SU-DHL-6 (cell line): ENCODE measurements at regions not wholly inside any gene's neighbourhood (a gene's known extent, or its start where the extent isn't known, plus 50 kb on each side); places are given as distances from the start of the nearest gene placed in this dataset.

Experiments
- H2AFZ ChIP-seq: fragments of 200-600 bp; sonication (generic); 2 replicates; pipeline ENCODE4 v1.6.1; 2014; ENCODE audit warnings: low read depth, mild to moderate bottlenecking, moderate library complexity, mixed read lengths, antibody characterized with exemption, low read length; ENCODE audit not compliant: severe bottlenecking
- H3F3A ChIP-seq: fragments of 200-600 bp; shearing (Covaris generic); 2 replicates; pipeline ENCODE4 v1.6.0; 2016; ENCODE audit warnings: antibody characterized with exemption, mild to moderate bottlenecking; ENCODE audit not compliant: insufficient read depth
- H3K27ac ChIP-seq: fragments of 200-600 bp; sonication (generic); 2 replicates; pipeline ENCODE4 v1.5.1; 2016; ENCODE audit warnings: low read depth, mild to moderate bottlenecking, low read length, moderate library complexity, mixed read lengths
- H3K27me3 ChIP-seq: fragments of 200-600 bp; sonication (generic), shearing (Covaris generic); 2 replicates; pipeline ENCODE4 v1.6.0; 2014; ENCODE audit warnings: mild to moderate bottlenecking, low read length
- H3K36me3 ChIP-seq: fragments of 200-600 bp; sonication (generic); 2 replicates; pipeline ENCODE4 v1.6.1; 2014; ENCODE audit warnings: mild to moderate bottlenecking, low read length, mixed read lengths
- H3K4me2 ChIP-seq: fragments of 300-600, 200-600 bp; shearing (Covaris generic), sonication (generic); 2 replicates; pipeline ENCODE4 v1.6.0; 2014; ENCODE audit warnings: low read length, low read depth, mild to moderate bottlenecking; ENCODE audit not compliant: poor library complexity, severe bottlenecking
- H3K4me3 ChIP-seq: fragments of 200-600 bp; sonication (generic); 2 replicates; pipeline ENCODE4 v1.5.1; 2014; ENCODE audit warnings: antibody characterized with exemption, low read length, mild to moderate bottlenecking, mixed read lengths; ENCODE audit not compliant: insufficient read depth, poor library complexity, severe bottlenecking
- H3K79me2 ChIP-seq: fragments of 200-600 bp; sonication (generic); 2 replicates; pipeline ENCODE4 v1.6.1; 2014; ENCODE audit warnings: mild to moderate bottlenecking, low read length, moderate library complexity; ENCODE audit not compliant: insufficient read depth
- H3K9ac ChIP-seq: fragments of 200-600 bp; sonication (generic); 2 replicates; pipeline ENCODE4 v1.7.0; 2014; ENCODE audit warnings: mild to moderate bottlenecking, low read length
- H3K9me2 ChIP-seq: fragments of 200-600 bp; sonication (generic); replicated peaks from 2 replicates; pipeline ENCODE4 v1.6.1; 2014; ENCODE audit warnings: low read length; ENCODE audit not compliant: insufficient read depth
- H3K9me3 ChIP-seq: fragments of 200-600 bp; sonication (generic); 2 replicates; pipeline ENCODE4 v1.6.1; 2014; ENCODE audit warnings: low read length, mixed read lengths; ENCODE audit not compliant: insufficient read depth
- H4K20me1 ChIP-seq: fragments of 200-600 bp; sonication (generic); 2 replicates; pipeline ENCODE4 v1.6.1; 2014; ENCODE audit warnings: low read depth, mild to moderate bottlenecking, antibody characterized with exemption, low read length, moderate library complexity, mixed read lengths
- EZH2phosphoT487 ChIP-seq: fragments of 200-600 bp; sonication (generic), shearing (Covaris generic); conservative IDR thresholded peaks from 2 replicates; pipeline ENCODE4 v1.6.1; 2018; ENCODE audit warnings: mild to moderate bottlenecking, antibody characterized with exemption, low read length, moderate library complexity, mixed read lengths
- TF ChIP-seq, protein P1 (sequence below): fragments of 200-600 bp; sonication (generic); IDR thresholded peaks from one replicate; pipeline ENCODE4 v1.5.1; 2017; ENCODE audit warnings: antibody characterized with exemption, mild to moderate bottlenecking, low read length, moderate library complexity; ENCODE audit not compliant: insufficient read depth, poor library complexity, severe bottlenecking

DNA sequence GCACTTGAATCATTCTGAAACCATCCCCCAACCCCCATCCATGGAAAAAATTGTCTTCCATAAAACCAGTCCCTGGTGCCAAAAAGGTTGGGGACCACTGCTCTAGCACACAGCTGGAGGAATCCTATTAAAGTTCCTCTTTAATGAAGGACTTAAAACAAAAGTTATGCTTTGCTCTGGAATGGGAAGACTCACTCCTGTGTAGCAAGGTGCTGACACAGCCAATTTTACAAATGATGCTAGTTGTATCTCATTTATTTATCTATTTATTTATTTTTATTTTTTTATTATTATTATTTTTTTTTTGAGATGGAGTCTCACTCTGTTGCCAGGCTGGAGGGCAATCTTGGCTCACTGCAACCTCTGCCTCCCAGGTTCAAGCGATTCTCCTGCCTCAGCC is 58.9 kb upstream of the NDUFV2 start:
- H2AFZ ChIP-seq: no peak overlapping the region
- TF ChIP-seq EZH2phosphoT487: no peak
- TF ChIP-seq, protein P1, sequence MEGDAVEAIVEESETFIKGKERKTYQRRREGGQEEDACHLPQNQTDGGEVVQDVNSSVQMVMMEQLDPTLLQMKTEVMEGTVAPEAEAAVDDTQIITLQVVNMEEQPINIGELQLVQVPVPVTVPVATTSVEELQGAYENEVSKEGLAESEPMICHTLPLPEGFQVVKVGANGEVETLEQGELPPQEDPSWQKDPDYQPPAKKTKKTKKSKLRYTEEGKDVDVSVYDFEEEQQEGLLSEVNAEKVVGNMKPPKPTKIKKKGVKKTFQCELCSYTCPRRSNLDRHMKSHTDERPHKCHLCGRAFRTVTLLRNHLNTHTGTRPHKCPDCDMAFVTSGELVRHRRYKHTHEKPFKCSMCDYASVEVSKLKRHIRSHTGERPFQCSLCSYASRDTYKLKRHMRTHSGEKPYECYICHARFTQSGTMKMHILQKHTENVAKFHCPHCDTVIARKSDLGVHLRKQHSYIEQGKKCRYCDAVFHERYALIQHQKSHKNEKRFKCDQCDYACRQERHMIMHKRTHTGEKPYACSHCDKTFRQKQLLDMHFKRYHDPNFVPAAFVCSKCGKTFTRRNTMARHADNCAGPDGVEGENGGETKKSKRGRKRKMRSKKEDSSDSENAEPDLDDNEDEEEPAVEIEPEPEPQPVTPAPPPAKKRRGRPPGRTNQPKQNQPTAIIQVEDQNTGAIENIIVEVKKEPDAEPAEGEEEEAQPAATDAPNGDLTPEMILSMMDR: no peak
- no peaks in the 10 kb centered on the region for H4K20me1 ChIP-seq
- H3K4me2 ChIP-seq: no peak overlapping the region
- H3K9ac ChIP-seq: no peak overlapping the region
- H3K27me3 ChIP-seq: no peaks in the 10 kb centered on the region
- H3K36me3 ChIP-seq: no peaks in the 10 kb centered on the region
- H3K4me3 ChIP-seq: no peak overlapping the region
- no peak overlapping the region for H3K27ac ChIP-seq
- H3F3A ChIP-seq: no peaks in the 10 kb centered on the region
- no peaks in the 10 kb centered on the region for H3K9me2 ChIP-seq
- no peaks in the 10 kb centered on the region for H3K79me2 ChIP-seq
- H3K9me3 ChIP-seq: no peaks in the 10 kb centered on the region

DNA sequence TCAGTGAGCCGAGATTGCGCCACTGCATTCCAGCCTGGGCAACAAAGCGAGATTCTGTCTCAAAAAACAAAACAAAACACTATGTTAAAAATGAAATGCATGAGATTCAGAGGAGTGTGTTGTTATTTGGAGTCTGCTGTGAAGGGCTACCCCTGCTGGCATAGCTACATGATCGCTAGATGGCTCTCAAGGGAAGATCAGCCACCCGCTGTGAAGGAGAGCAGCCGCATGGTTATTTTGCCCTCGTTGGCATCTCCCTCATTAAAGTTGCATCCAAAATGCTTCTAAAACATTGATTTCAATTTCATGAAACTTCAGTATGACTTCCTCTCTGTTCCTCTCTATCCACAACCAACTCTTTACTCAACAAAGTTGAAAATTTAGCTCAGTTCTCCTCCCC is 54.8 kb upstream of the NDUFV2 start:
- Histone ChIP-seq H2AFZ (no peak overlapping the region), H3K27ac (no peak overlapping the region), H3K4me2 (no peak overlapping the region), H3K9me2 (no peaks in the 10 kb centered on the region), H4K20me1 (no peaks in the 10 kb centered on the region), H3K79me2 (no peaks in the 10 kb centered on the region), H3K36me3 (no peaks in the 10 kb centered on the region), H3F3A (no peaks in the 10 kb centered on the region), H3K27me3 (no peaks in the 10 kb centered on the region), H3K4me3 (no peak overlapping the region), H3K9ac (no peak overlapping the region), H3K9me3 (no peaks in the 10 kb centered on the region)
- no peak for TF ChIP-seq EZH2phosphoT487
- TF ChIP-seq, protein P1: no peak

DNA sequence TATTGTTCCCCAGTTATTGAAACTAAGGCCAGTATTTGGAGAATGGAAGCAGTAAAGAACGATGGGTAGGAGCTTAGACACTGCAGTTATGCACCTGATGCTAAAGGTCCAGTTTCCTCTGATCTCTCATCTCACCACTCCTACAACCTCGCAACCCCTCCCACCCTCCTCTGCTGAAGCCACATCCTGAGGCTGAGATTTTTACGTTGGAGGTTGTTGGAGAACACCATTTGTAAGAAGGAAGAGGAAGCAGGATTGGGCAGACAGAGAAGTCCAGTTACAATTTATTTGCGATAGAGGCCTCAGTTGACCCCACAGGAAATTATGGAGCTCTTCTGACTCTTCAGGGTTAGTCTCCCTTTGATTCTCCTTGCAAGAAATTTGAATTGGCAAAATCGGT is 54.3 kb upstream of the NDUFV2 start:
- no peak for TF ChIP-seq EZH2phosphoT487
- TF ChIP-seq, protein P1: no peak
- H4K20me1 ChIP-seq: no peaks in the 10 kb centered on the region
- no peaks in the 10 kb centered on the region for H3F3A ChIP-seq
- no peak overlapping the region for H3K4me3 ChIP-seq
- no peak overlapping the region for H3K4me2 ChIP-seq
- no peaks in the 10 kb centered on the region for H3K9me2 ChIP-seq
- H3K9ac ChIP-seq: no peak overlapping the region
- H3K27me3 ChIP-seq: no peaks in the 10 kb centered on the region
- no peaks in the 10 kb centered on the region for H3K9me3 ChIP-seq
- no peak overlapping the region for H2AFZ ChIP-seq
- H3K27ac ChIP-seq: no peak overlapping the region
- no peaks in the 10 kb centered on the region for H3K36me3 ChIP-seq
- H3K79me2 ChIP-seq: no peaks in the 10 kb centered on the region
